ENCODE measurements at regions not wholly inside any gene's neighbourhood (a gene's known extent, or its start where the extent isn't known, plus 50 kb on each side); places are given as distances from the start of the nearest gene placed in this dataset.
"Not testable (repeated sequence)": the region's sequence is repeated elsewhere in the genome, so short reads cannot be mapped to it uniquely, and the experiment has no call there.

- no peak for DNase-seq
Observed at GRCh38 chr6:25192590-25193459, 86.3 kb upstream of the CARMIL1 start.

- no peak for DNase-seq
Observed at GRCh38 chr6:25193460-25194171, 85.6 kb upstream of the CARMIL1 start.

- no peak for DNase-seq
Observed at GRCh38 chr6:25194172-25194678, 84.9 kb upstream of the CARMIL1 start.

- DNase-seq = no peak
Observed at GRCh38 chr6:25196464-25196863, 82.7 kb upstream of the CARMIL1 start.

DNA sequence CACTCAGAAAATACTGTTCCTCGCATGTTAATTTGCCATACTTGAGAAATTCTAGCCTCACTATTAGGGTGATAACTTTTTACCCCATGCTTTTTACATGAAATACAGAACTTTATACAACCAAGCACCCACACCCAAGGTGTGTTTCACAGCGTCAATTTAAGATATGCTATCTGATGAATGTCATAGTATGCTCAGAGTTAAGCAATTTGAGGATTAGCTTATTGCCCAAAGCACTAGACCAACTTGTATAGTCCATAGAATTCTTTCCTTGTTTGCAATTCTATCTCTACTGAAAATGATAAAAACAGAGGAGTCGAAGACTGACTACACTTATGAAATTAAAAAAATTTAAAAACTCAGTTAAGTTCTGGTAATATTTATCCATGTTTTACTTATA lies 82.1 kb upstream of the CARMIL1 start:
- no peak for DNase-seq

- no peak for DNase-seq
Observed at GRCh38 chr6:25199544-25199943, 79.6 kb upstream of the CARMIL1 start.

GRCh38 chr6:25202504-25202903 lies 76.7 kb upstream of the CARMIL1 start:
- no peak for DNase-seq

- DNase-seq = no peak
Observed at GRCh38 chr6:25205629-25206028, 73.5 kb upstream of the CARMIL1 start.

- not testable (repeated sequence) for DNase-seq
Observed at GRCh38 chr6:25207453-25208155, 71.6 kb upstream of the CARMIL1 start.

GRCh38 chr6:25215881-25216280 lies 63.3 kb upstream of the CARMIL1 start:
- DNase-seq = no peak

GRCh38 chr6:25217302-25217701 lies 61.9 kb upstream of the CARMIL1 start:
- DNase-seq = peak; percentile 88

GRCh38 chr6:25217829-25218228 lies 61.3 kb upstream of the CARMIL1 start:
- no peak for DNase-seq

DNA sequence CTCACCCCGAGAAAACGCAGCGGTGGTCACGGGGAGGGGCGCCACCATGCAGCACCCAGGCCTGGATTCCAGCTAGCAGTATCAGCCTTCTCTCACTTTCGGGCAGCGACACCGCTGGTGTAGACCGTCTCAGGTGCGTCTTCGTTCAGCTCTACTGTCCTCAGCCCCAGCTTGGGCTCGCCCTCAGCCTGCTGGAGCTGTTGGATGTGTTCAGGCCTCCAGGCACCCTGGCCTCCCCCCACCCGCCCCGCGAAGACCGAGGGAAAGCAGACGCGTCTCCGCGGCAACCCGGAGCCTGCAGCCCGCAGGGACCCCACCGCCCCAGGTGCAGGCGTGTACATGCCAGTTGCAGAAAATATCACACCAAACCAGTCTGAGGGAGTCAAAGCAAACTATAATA lies 60.8 kb upstream of the CARMIL1 start:
- DNase-seq = peak; percentile 60

DNA sequence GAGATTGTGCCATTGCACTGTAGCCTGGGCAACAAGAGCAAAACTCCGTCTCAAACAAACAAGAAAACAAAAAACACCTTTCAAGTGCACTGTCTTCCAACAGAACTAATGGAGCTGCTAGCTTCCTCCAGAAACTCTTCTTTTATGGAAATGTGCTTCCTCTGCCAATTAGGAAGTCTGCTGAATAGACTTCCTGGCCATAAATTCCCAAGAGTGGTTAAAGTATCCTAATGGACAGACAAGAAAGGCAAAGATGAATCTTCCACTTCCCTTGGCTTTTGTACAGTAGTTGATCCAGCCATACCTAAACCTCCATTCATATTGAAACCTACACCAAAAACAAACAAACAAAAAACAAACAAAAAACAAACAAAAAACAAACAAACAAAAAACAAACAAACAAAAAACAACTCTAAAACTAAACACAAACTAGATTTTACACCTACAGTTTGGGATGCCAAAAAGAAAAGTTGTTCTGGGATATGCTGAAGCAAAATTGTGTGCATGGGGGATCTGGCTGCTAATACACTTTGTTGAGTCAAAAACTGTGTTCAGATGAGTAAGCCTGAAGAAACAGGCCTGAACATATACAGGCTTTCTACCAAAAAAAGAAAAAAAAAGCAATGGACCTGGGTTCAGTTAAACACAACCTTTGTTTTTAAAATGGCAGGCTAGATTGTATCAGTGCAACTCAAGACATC lies 59.8 kb upstream of the CARMIL1 start:
- no peak for DNase-seq

- DNase-seq = no peak
Observed at GRCh38 chr6:25219917-25220278, 59.3 kb upstream of the CARMIL1 start.

DNA sequence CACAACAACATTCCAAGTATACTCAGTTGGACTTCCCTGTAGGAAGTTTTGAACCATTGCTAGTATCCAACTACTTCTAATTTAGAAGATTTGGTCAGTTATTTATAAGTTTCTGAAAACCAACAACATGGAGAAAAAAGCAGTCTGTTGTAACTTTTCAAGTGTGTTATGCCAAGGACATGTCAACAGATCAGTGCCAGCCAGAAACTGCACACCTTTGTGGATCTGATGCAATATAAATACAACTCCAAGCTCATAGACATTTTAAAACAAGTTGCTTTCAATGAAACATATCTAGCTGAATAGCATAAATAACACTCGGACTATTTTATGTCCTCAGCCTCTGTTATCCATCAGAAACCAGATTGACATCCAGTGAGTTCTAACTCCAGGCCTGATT lies 58.3 kb upstream of the CARMIL1 start:
- DNase-seq = no peak

- no peak for DNase-seq
Observed at GRCh38 chr6:25222006-25222678, 57.0 kb upstream of the CARMIL1 start.

DNA sequence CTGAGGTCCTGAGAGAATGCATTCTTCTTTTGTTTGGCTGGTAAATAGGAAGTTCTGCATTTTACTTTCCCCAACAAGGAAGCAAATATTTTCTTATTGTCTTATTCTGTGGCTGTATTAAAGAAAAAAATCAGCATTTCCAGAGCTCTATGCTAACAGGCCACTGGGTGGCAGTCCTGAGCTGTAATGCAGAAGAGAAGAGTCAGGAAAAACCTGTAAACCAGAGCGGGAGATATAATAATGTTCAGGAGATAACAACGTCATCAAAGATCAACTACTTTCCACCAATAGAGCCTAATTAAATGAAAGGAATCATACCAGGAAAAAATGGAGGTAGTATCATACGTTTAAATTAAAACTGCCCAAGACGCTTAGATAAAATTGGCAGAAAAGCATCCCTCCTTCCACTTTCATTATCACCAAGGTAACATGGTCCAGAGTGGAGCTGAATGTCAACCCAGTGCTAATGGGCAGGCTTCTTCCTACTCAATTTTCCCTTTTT lies 55.6 kb upstream of the CARMIL1 start:
- DNase-seq = peak; percentile 46

DNA sequence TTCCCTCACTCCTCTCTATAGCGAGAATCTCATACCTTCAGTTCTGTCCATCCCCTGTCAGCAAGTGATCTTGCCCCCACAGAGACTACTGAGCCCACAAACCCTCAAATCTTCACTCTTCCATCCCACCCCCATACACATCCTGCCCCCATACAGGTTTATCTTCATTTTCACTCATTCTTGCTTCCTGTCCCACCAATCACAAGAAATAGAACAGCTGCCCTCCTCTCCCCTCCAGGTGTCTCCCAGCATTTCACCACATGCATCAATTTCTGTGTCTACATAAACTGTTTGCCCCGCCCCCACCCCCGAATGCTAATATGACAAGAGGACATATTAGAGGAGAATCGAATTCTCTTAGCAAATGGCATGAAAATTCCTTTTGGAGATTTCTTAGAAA lies 54.9 kb upstream of the CARMIL1 start:
- DNase-seq = no peak

- DNase-seq = no peak
Observed at GRCh38 chr6:25227854-25228253, 51.3 kb upstream of the CARMIL1 start.
